HEK293 (cell line): ENCODE measurements at regions not wholly inside any gene's neighbourhood (a gene's known extent, or its start where the extent isn't known, plus 50 kb on each side); places are given as distances from the start of the nearest gene placed in this dataset.

Experiments used
- CTCF ChIA-PET: fragments of 350-600 bp; formaldehyde crosslinking; extraction: SDS; loops from one replicate; lab custom pipeline; 2021; ENCODE audit warnings: antibody characterized with exemption; lab: Yijun Ruan, JAX
- POLR2A ChIA-PET: fragments of 300-600 bp; formaldehyde crosslinking; extraction: SDS; loops from one replicate; lab custom pipeline; 2020; ENCODE audit warnings: antibody characterized with exemption, inconsistent platforms; lab: Yijun Ruan, JAX
- H3K27ac ChIP-seq: fragments of 200-500 bp; sonication (Bioruptor generic); 2 replicates; pipeline ENCODE4 v1.5.1; 2014; ENCODE audit warnings: low read depth, low read length, control low read depth, inconsistent platforms; ENCODE audit errors: extremely low read depth
- H3K36me3 ChIP-seq, 2 experiments: fragments of 200-500 bp in 1 of 2; sonication (Bioruptor generic) in 1 of 2; 1 replicate in 1 of 2; 2 replicates in 1 of 2; pipeline ENCODE4 v1.5.1; 2014 to 2017; ENCODE audit warnings: inconsistent platforms in 2 of 2, low read length in 2 of 2; ENCODE audit not compliant: control insufficient read depth in 2 of 2, insufficient read depth in 1 of 2
- H3K4me1 ChIP-seq: fragments of 200-500 bp; sonication (Bioruptor generic); 2 replicates; pipeline ENCODE4 v1.5.1; 2014; ENCODE audit warnings: mild to moderate bottlenecking, low read length, inconsistent platforms; ENCODE audit not compliant: control insufficient read depth, insufficient read depth
- H3K4me3 ChIP-seq: 2 replicates; pipeline ENCODE4 v1.5.1; 2011; ENCODE audit warnings: low read depth, mild to moderate bottlenecking, control low read depth, low read length, moderate library complexity
- H3K9me3 ChIP-seq: fragments of 200-500 bp; sonication (Bioruptor generic); 2 replicates; pipeline ENCODE4 v1.5.1; 2014; ENCODE audit warnings: low read depth, low read length, inconsistent platforms; ENCODE audit not compliant: control insufficient read depth, insufficient read depth
- GLIS1 ChIP-seq: fragments of 450-650 bp; formaldehyde crosslinking; IDR thresholded peaks from 2 replicates; pipeline ENCODE4 v1.5.1; 2016; ENCODE audit warnings: missing biosample characterization, missing genetic modification characterization
- HOXD13 ChIP-seq: sonication (generic); formaldehyde crosslinking; IDR thresholded peaks from 2 replicates; pipeline ENCODE4 v1.8.0; 2022; ENCODE audit warnings: missing genetic modification reagents, borderline replicate concordance
- YY1 ChIP-seq: fragments of 450-650 bp; formaldehyde crosslinking; IDR thresholded peaks from 2 replicates; pipeline ENCODE4 v1.5.1; 2018; ENCODE audit warnings: missing biosample characterization, missing genetic modification characterization
- ZNF121 ChIP-seq: fragments of 450-650 bp; formaldehyde crosslinking; IDR thresholded peaks from 2 replicates; pipeline ENCODE4 v1.5.1; 2016; ENCODE audit warnings: missing biosample characterization, missing genetic modification characterization
- ZNF335 ChIP-seq: fragments of 450-650 bp; formaldehyde crosslinking; conservative IDR thresholded peaks from 2 replicates; pipeline ENCODE4 v1.5.1; 2016; ENCODE audit warnings: missing biosample characterization, missing genetic modification characterization
- ZNF544 ChIP-seq: fragments of 450-650 bp; formaldehyde crosslinking; IDR thresholded peaks from 2 replicates; pipeline ENCODE4 v1.5.0; 2017; ENCODE audit warnings: missing biosample characterization, missing genetic modification characterization
- ZNF610 ChIP-seq: fragments of 450-650 bp; formaldehyde crosslinking; IDR thresholded peaks from 2 replicates; pipeline ENCODE4 v1.5.1; 2016; ENCODE audit warnings: missing biosample characterization, missing genetic modification characterization, borderline replicate concordance
- ZNF664 ChIP-seq: fragments of 450-650 bp; formaldehyde crosslinking; IDR thresholded peaks from 2 replicates; pipeline ENCODE4 v1.5.1; 2016; ENCODE audit warnings: missing biosample characterization, missing genetic modification characterization
- ZSCAN30 ChIP-seq: fragments of 450-650 bp; IDR thresholded peaks from 2 replicates; pipeline ENCODE4 v1.5.1; 2018; ENCODE audit warnings: missing biosample characterization, mild to moderate bottlenecking, missing genetic modification characterization, moderate library complexity
- TF ChIP-seq, protein P1 (sequence below): fragments of 450-650 bp; formaldehyde crosslinking; IDR thresholded peaks from 2 replicates; pipeline ENCODE4 v1.5.1; 2016; ENCODE audit warnings: missing biosample characterization, missing genetic modification characterization, low read depth
- TF ChIP-seq, protein P2 (sequence below): fragments of 450-650 bp; formaldehyde crosslinking; IDR thresholded peaks from 2 replicates; pipeline ENCODE4 v1.5.1; 2016; ENCODE audit warnings: missing biosample characterization, missing genetic modification characterization
- TF ChIP-seq, protein P3 (sequence below): fragments of 450-650 bp; formaldehyde crosslinking; IDR thresholded peaks from 2 replicates; pipeline ENCODE4 v1.5.1; 2017; ENCODE audit warnings: missing biosample characterization, missing genetic modification characterization
- TF ChIP-seq, protein P4 (sequence below): fragments of 450-650 bp; formaldehyde crosslinking; conservative IDR thresholded peaks from 2 replicates; pipeline ENCODE4 v1.5.1; 2016; ENCODE audit warnings: low read depth, missing biosample characterization, missing genetic modification characterization

DNA sequence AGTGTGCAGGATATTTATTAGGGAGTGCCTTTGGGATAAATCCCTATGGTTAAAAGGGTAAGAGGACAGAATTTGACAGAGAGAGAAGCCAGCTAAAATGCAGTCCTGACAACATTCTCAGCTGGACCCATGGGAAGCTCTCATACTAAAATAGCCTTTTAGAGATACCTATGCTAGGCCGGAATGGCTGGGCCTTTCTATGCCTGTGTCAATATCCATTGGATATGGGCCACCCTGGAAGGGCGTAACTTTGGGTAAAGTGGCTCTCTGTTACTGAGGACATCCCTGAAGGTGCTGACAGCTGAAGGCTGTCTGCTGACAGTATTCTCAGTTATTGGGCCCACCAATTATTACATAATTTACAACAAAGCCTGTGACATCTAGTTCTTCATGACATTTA lies 613.0 kb upstream of the B3GALT2 start:
- Histone ChIP-seq H3K9me3 (no peaks in the 10 kb centered on the region), H3K4me3 (no peak overlapping the region), H3K4me1 (no peaks in the 10 kb centered on the region), H3K36me3 (no peaks in the 10 kb centered on the region), H3K27ac (no peak overlapping the region)
- TF ChIP-seq ZNF610 = no peak
- TF ChIP-seq, protein P1, sequence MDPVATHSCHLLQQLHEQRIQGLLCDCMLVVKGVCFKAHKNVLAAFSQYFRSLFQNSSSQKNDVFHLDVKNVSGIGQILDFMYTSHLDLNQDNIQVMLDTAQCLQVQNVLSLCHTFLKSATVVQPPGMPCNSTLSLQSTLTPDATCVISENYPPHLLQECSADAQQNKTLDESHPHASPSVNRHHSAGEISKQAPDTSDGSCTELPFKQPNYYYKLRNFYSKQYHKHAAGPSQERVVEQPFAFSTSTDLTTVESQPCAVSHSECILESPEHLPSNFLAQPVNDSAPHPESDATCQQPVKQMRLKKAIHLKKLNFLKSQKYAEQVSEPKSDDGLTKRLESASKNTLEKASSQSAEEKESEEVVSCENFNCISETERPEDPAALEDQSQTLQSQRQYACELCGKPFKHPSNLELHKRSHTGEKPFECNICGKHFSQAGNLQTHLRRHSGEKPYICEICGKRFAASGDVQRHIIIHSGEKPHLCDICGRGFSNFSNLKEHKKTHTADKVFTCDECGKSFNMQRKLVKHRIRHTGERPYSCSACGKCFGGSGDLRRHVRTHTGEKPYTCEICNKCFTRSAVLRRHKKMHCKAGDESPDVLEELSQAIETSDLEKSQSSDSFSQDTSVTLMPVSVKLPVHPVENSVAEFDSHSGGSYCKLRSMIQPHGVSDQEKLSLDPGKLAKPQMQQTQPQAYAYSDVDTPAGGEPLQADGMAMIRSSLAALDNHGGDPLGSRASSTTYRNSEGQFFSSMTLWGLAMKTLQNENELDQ (tag by site-specific recombination) = no peak
- TF ChIP-seq ZSCAN30 (tag by site-specific recombination) = no peak
- TF ChIP-seq ZNF664 = no peak
- TF ChIP-seq ZNF335 = no peak
- TF ChIP-seq, protein P2, sequence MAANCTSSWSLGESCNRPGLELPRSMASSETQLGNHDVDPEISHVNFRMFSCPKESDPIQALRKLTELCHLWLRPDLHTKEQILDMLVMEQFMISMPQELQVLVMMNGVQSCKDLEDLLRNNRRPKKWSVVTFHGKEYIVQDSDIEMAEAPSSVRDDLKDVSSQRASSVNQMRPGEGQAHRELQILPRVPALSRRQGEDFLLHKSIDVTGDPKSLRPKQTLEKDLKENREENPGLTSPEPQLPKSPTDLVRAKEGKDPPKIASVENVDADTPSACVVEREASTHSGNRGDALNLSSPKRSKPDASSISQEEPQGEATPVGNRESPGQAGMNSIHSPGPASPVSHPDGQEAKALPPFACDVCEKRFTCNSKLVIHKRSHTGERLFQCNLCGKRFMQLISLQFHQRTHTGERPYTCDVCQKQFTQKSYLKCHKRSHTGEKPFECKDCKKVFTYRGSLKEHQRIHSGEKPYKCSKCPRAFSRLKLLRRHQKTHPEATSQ (tag by site-specific recombination) = no peak
- TF ChIP-seq ZNF121 (tag by site-specific recombination) = no peak
- TF ChIP-seq, protein P3, sequence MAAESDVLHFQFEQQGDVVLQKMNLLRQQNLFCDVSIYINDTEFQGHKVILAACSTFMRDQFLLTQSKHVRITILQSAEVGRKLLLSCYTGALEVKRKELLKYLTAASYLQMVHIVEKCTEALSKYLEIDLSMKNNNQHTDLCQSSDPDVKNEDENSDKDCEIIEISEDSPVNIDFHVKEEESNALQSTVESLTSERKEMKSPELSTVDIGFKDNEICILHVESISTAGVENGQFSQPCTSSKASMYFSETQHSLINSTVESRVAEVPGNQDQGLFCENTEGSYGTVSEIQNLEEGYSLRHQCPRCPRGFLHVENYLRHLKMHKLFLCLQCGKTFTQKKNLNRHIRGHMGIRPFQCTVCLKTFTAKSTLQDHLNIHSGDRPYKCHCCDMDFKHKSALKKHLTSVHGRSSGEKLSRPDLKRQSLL (tag by site-specific recombination) = no peak
- TF ChIP-seq ZNF544 (tag by site-specific recombination) = no peak
- POLR2A ChIA-PET = no interaction called here
- CTCF ChIA-PET = interaction anchor here (0.6 kb wide), 1 partner anchor 24 kb away, joined by 3 read pairs; no protein-coding TSS in a partner anchor

DNA sequence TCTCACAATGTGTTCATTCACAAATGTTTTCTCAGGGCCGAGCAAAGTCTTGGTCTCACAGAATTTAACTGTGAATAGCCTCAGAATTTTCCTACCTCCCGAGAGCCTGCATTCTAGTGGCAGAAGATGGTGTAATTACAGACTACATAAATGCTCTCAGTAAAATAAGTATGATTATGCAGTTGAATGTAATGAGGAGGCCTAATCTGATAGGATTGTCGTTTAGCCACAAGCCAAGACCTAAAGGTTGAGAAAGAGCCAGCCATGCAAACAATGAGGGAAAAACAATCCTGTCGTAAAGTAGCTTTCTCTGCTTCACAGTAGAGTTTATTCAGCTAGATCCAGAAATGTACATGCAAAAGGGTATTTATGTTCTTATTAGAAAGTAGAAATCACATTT lies 607.8 kb upstream of the B3GALT2 start:
- POLR2A ChIA-PET = no interaction called here
- CTCF ChIA-PET = no interaction called here

More for the DNA sequence above, 607.8 kb upstream of the B3GALT2 start:
- no peaks in the 10 kb centered on the region for H3K4me1 ChIP-seq
- H3K9me3 ChIP-seq = no peaks in the 10 kb centered on the region
- TF ChIP-seq HOXD13 (no peak), YY1 (tag by site-specific recombination) (no peak), GLIS1 (tag by site-specific recombination) (no peak)
- TF ChIP-seq, protein P4, sequence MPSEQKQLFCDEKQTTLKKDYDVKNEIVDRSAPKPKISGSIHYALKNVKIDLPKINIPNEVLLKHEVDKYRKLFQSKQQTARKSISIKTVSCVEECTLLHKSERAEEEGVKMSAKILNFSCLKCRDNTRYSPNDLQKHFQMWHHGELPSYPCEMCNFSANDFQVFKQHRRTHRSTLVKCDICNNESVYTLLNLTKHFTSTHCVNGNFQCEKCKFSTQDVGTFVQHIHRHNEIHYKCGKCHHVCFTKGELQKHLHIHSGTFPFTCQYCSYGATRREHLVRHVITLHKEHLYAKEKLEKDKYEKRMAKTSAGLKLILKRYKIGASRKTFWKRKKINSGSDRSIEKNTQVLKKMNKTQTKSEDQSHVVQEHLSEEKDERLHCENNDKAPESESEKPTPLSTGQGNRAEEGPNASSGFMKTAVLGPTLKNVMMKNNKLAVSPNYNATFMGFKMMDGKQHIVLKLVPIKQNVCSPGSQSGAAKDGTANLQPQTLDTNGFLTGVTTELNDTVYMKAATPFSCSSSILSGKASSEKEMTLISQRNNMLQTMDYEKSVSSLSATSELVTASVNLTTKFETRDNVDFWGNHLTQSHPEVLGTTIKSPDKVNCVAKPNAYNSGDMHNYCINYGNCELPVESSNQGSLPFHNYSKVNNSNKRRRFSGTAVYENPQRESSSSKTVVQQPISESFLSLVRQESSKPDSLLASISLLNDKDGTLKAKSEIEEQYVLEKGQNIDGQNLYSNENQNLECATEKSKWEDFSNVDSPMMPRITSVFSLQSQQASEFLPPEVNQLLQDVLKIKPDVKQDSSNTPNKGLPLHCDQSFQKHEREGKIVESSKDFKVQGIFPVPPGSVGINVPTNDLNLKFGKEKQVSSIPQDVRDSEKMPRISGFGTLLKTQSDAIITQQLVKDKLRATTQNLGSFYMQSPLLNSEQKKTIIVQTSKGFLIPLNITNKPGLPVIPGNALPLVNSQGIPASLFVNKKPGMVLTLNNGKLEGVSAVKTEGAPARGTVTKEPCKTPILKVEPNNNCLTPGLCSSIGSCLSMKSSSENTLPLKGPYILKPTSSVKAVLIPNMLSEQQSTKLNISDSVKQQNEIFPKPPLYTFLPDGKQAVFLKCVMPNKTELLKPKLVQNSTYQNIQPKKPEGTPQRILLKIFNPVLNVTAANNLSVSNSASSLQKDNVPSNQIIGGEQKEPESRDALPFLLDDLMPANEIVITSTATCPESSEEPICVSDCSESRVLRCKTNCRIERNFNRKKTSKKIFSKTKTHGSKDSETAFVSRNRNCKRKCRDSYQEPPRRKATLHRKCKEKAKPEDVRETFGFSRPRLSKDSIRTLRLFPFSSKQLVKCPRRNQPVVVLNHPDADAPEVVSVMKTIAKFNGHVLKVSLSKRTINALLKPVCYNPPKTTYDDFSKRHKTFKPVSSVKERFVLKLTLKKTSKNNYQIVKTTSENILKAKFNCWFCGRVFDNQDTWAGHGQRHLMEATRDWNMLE (tag by site-specific recombination) = no peak
- no peak overlapping the region for H3K27ac ChIP-seq
- H3K4me3 ChIP-seq = no peak overlapping the region
- H3K36me3 ChIP-seq = no peaks in the 10 kb centered on the region
